A549 (cell line): ENCODE measurements at regions not wholly inside any gene's neighbourhood (a gene's known extent, or its start where the extent isn't known, plus 50 kb on each side); places are given as distances from the start of the nearest gene placed in this dataset.

Experiments
- ATAC-seq, 2 experiments: fragments of 200-7000 bp in 1 of 2; fragments of >200 bp in 1 of 2; cut with Nextera tagmentation in 1 of 2; cut with Tn5 transposase in 1 of 2; 3 replicates each; pipeline versions ENCODE4 v1.8.0 to v1.9.1; 2018 to 2020; ENCODE audit warnings: mild to moderate bottlenecking in 1 of 2, moderate library complexity in 1 of 2
- CTCF ChIA-PET: fragments of 300-600 bp; sonication (Branson Sonifier 250); formaldehyde crosslinking; extraction: SDS; loops from one replicate; lab custom pipeline; 2021; ENCODE audit warnings: antibody characterized with exemption, inconsistent platforms; lab: Yijun Ruan, JAX
- POLR2A ChIA-PET: fragments of 350-600 bp; formaldehyde crosslinking; extraction: SDS; loops from one replicate; lab custom pipeline; 2021; ENCODE audit warnings: antibody characterized with exemption, inconsistent platforms; lab: Yijun Ruan, JAX
- DNase-seq, 2 experiments: peaks; one replicate each; pipeline versions ENCODE4 v3.0.0 to v3.0.0-alpha.2; 2011 to 2016; ENCODE audit warnings: low read depth in 1 of 2, low spot score in 1 of 2
- FAIRE-seq: peaks from 2 replicates; lab custom pipeline; 2011; peaks lifted over from hg19 to GRCh38; lab: Jason Lieb, UNC
- H3K27ac ChIP-seq, 2 experiments: fragments of >200 bp; sonication (Bioruptor Twin); formaldehyde crosslinking; 3 replicates each; pipeline ENCODE4 v1.5.1; 2016 to 2017
- H3K4me1 ChIP-seq: fragments of >200 bp; sonication (Bioruptor Twin); formaldehyde crosslinking; 3 replicates; pipeline ENCODE4 v1.6.1; 2016
- H3K4me2 ChIP-seq: fragments of >200 bp; sonication (Bioruptor Twin); formaldehyde crosslinking; 3 replicates; pipeline ENCODE4 v1.6.1; 2016
- H3K4me3 ChIP-seq: fragments of >200 bp; sonication (Bioruptor Twin); formaldehyde crosslinking; 3 replicates; pipeline ENCODE4 v1.5.1; 2016
- H3K9me3 ChIP-seq: fragments of >200 bp; sonication (Bioruptor Twin); formaldehyde crosslinking; 3 replicates; pipeline ENCODE4 v1.6.1; 2016
- BHLHE40 ChIP-seq: IDR thresholded peaks from 2 replicates; pipeline ENCODE4 v1.6.1; 2012; ENCODE audit warnings: low read depth, low read length, inconsistent platforms
- CBX2 ChIP-seq: fragments of 200-600 bp; sonication (generic); IDR thresholded peaks from 2 replicates; pipeline ENCODE4 v1.6.1; 2016; ENCODE audit warnings: low read depth, mild to moderate bottlenecking, borderline replicate concordance
- CHD2 ChIP-seq: fragments of 150-350 bp; IDR thresholded peaks from 2 replicates; pipeline ENCODE4 v1.6.1; 2014; ENCODE audit warnings: low read length; ENCODE audit not compliant: partially characterized antibody
- CHD4 ChIP-seq: fragments of 200-600 bp; sonication (generic); IDR thresholded peaks from 2 replicates; pipeline ENCODE4 v1.6.1; 2016; ENCODE audit warnings: antibody characterized with exemption, mild to moderate bottlenecking, borderline replicate concordance
- EHMT2 ChIP-seq: fragments of 200-600 bp; sonication (generic); IDR thresholded peaks from 2 replicates; pipeline ENCODE4 v1.6.1; 2016; ENCODE audit warnings: antibody characterized with exemption, low read depth, mild to moderate bottlenecking, moderate library complexity
- EP300 ChIP-seq, 2 experiments: fragments of >200 bp; sonication (Bioruptor Twin); formaldehyde crosslinking; IDR thresholded peaks; 2 replicates in 1 of 2; 3 replicates in 1 of 2; pipeline ENCODE4 v1.6.1; 2016 to 2017
- ESRRA ChIP-seq: fragments of 150-350 bp; IDR thresholded peaks from 2 replicates; pipeline ENCODE4 v1.6.1; 2014; ENCODE audit warnings: mild to moderate bottlenecking, low read length, borderline replicate concordance
- FOSL2 ChIP-seq, 2 experiments: fragments of 450-650 bp in 1 of 2; fragments of >200 bp in 1 of 2; sonication (Bioruptor Twin) in 1 of 2; formaldehyde crosslinking; IDR thresholded peaks; 2 replicates each; pipeline versions ENCODE4 v1.5.0 to v1.6.1; 2016 to 2020; ENCODE audit warnings: mild to moderate bottlenecking in 1 of 2, moderate library complexity in 1 of 2
- HOXA7 ChIP-seq: fragments of 250-450 bp; sonication (Bioruptor Pico); IDR thresholded peaks from 2 replicates; pipeline ENCODE4 v1.5.0; 2020; ENCODE audit warnings: mild to moderate bottlenecking, moderate library complexity
- JUN ChIP-seq, 2 experiments: fragments of >200 bp; sonication (Bioruptor Twin); formaldehyde crosslinking; IDR thresholded peaks; 2 replicates in 1 of 2; 3 replicates in 1 of 2; pipeline ENCODE4 v1.6.1; 2016 to 2017
- JUNB ChIP-seq: fragments of >200 bp; sonication (Bioruptor Twin); formaldehyde crosslinking; IDR thresholded peaks from 2 replicates; pipeline ENCODE4 v1.6.1; 2016
- KDM1A ChIP-seq: fragments of 200-600 bp; sonication (generic); IDR thresholded peaks from 2 replicates; pipeline ENCODE4 v1.6.1; 2016; ENCODE audit warnings: low read depth, mild to moderate bottlenecking
- MYC ChIP-seq: IDR thresholded peaks from 2 replicates; pipeline ENCODE4 v1.6.1; 2012; ENCODE audit warnings: mild to moderate bottlenecking, inconsistent platforms, low read length, improper control_type of control experiment, borderline replicate concordance
- PHF8 ChIP-seq: fragments of 200-600 bp; sonication (generic); IDR thresholded peaks from 2 replicates; pipeline ENCODE4 v1.6.1; 2016; ENCODE audit warnings: low read depth, mild to moderate bottlenecking, antibody characterized with exemption, moderate library complexity, borderline replicate concordance
- RARB ChIP-seq: fragments of 250-450 bp; sonication (Bioruptor Pico); IDR thresholded peaks from 2 replicates; pipeline ENCODE4 v1.8.0; 2021; ENCODE audit warnings: mild to moderate bottlenecking, moderate library complexity
- SREBF2 ChIP-seq: fragments of 450-650 bp; IDR thresholded peaks from 2 replicates; pipeline ENCODE4 v1.6.1; 2014; ENCODE audit warnings: mild to moderate bottlenecking, moderate library complexity
- ZC3H11A ChIP-seq: fragments of 450-650 bp; IDR thresholded peaks from 2 replicates; pipeline ENCODE4 v1.6.1; 2014; ENCODE audit warnings: antibody characterized with exemption, mild to moderate bottlenecking
- WGBS: methylation state at CpG from one replicate; pipeline ENCODE4 v1.1.6; 2017; ENCODE audit errors: missing lambda C conversion rate; 5-methylcytosine and 5-hydroxymethylcytosine counted together
- TF ChIP-seq, protein P1 (sequence below): fragments of 250-450 bp; sonication (Bioruptor Pico); IDR thresholded peaks from 2 replicates; pipeline ENCODE4 v1.5.0; 2021; ENCODE audit warnings: mild to moderate bottlenecking, moderate library complexity, borderline replicate concordance
- TF ChIP-seq, protein P2 (sequence below): IDR thresholded peaks from 2 replicates; pipeline ENCODE4 v1.6.1; 2012
- TF ChIP-seq, protein P3 (sequence below): fragments of 250-450 bp; sonication (Bioruptor Pico); IDR thresholded peaks from 2 replicates; pipeline ENCODE4 v1.5.0; 2020; ENCODE audit warnings: low read depth, mild to moderate bottlenecking, moderate library complexity
- TF ChIP-seq, protein P4 (sequence below): IDR thresholded peaks from 2 replicates; pipeline ENCODE4 v1.6.1; 2012
- TF ChIP-seq, protein P5 (sequence below): fragments of 200-600 bp; sonication (generic); IDR thresholded peaks from 2 replicates; pipeline ENCODE4 v1.6.1; 2016; ENCODE audit warnings: antibody characterized with exemption, mild to moderate bottlenecking, moderate library complexity
- TF ChIP-seq, protein P6 (sequence below): fragments of 150-350 bp; IDR thresholded peaks from 2 replicates; pipeline ENCODE4 v1.6.1; 2014; ENCODE audit warnings: low read depth, mild to moderate bottlenecking, low read length

DNA sequence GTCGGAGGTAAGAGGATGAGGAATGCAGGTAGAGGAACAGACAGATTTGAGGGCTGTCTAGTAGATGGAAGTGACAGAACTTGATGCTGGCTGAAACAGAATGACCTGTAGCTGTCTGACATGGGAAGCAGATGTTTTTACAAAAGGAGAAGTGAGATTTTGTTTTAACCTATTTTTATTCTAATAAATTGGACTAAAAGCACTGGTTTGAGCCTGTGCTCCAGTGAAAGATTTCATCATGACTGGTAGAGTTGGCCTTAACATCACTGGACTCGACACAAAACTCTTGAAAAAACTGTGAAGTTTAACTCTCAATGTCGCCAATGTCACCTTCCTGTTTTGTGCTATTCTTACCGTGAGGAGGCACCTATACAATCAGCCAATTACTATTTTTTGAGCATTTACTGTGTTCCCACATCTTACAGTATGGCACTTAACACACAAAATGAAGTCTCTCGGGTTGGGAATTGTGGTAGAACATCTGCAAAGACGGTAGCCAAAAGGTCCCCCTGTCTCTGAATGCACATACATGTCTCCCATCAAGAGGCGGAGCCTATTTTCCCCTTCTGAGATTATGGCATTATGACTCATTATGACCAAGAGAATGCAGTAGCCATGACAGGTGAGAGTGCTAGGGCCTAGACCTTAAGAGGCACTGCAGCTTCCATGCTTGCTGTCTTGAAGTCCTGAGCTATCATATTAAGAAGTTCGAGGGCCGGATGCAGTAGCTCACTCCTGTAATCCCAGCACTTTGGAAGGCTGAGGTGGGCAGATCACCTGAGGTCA lies 93.2 kb downstream of the FOXF2 start:
- WGBS, result 85% methylated on average over 9 of the region's 9 CpGs
- Histone ChIP-seq H3K4me3 (no peak overlapping the region), H3K4me2 (no peak overlapping the region; the same call in 2 of the 3 replicates), H3K27ac (peak overlapping the region; percentile 69 to 86), H3K9me3 (no peaks in the 10 kb centered on the region), H3K4me1 (peaks cover 64% of the 10 kb centered on the region)
- CTCF ChIA-PET, result interaction anchor here (1.0 kb wide), 1 partner anchor 15 kb away, joined by 3 read pairs; no protein-coding TSS in a partner anchor
- TF ChIP-seq RARB (CRISPR knock-in tag), result no peak
- TF ChIP-seq, protein P1, sequence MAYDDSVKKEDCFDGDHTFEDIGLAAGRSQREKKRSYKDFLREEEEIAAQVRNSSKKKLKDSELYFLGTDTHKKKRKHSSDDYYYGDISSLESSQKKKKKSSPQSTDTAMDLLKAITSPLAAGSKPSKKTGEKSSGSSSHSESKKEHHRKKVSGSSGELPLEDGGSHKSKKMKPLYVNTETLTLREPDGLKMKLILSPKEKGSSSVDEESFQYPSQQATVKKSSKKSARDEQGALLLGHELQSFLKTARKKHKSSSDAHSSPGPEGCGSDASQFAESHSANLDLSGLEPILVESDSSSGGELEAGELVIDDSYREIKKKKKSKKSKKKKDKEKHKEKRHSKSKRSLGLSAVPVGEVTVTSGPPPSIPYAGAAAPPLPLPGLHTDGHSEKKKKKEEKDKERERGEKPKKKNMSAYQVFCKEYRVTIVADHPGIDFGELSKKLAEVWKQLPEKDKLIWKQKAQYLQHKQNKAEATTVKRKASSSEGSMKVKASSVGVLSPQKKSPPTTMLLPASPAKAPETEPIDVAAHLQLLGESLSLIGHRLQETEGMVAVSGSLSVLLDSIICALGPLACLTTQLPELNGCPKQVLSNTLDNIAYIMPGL, result no peak
- TF ChIP-seq SREBF2, result no peak
- no peak for TF ChIP-seq EHMT2
- DNase-seq, result no peak
- ATAC-seq, result no peak
- FAIRE-seq, result no peak
- POLR2A ChIA-PET, result no interaction called here

DNA sequence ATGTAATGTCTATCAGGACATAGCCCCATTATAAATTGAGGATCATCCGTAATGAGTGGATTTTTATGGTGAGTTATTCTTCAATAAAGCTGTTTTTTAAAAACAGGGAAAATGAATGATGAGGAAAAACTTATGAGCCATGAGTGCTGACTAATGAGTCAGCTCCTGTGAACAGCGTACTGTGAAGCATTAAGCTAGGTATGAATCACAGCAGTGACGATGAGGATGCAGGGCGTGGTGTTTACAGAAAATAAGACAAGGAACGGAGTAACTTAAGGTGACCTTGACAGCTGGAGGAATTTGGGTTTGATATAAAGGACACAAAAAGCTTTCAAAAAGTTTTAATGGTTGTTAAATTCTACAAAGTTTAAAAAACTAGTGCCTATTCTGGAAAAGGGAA lies 96.3 kb downstream of the FOXF2 start:
- Histone ChIP-seq H3K4me2 (peak overlapping the region; percentile 70), H3K4me1 (peaks cover 44% of the 10 kb centered on the region), H3K4me3 (no peak overlapping the region), H3K9me3 (no peaks in the 10 kb centered on the region), H3K27ac (peak overlapping the region; percentile 78 to 89)
- DNase-seq, result peak; percentile 75 to 80
- CTCF ChIA-PET, result interaction anchor here (0.5 to 2.5 kb wide), 5 partner anchors 9 to 1210 kb away, joined by 3 to 9 read pairs (median 5); no protein-coding TSS in a partner anchor
- peak; percentile 81 to 90 for ATAC-seq
- 0% methylated on average over 5 of the region's 5 CpGs for WGBS
- FAIRE-seq, result no peak
- POLR2A ChIA-PET, result interaction anchor here (1.2 kb wide), 1 partner anchor 8 kb away, joined by 5 read pairs; no protein-coding TSS in a partner anchor
- TF ChIP-seq HOXA7 (CRISPR knock-in tag) (no peak), KDM1A (no peak), CHD2 (no peak), CBX2 (no peak), PHF8 (no peak), EP300 (IDR thresholded peaks at IDR 0.05) (no peak; a peak in 1 of 5 replicates), SREBF2 (no peak), ZC3H11A (no peak), MYC (no peak), JUN (IDR thresholded peaks at IDR 0.05) (peak in 1 of 2 experiments; percentile 34; a peak in 1 of 5 replicates), EHMT2 (no peak), BHLHE40 (no peak), FOSL2 (IDR thresholded peaks at IDR 0.05) (peak; percentile 69), FOSL2 (CRISPR knock-in tag; IDR thresholded peaks at IDR 0.05) (peak; percentile 86), ESRRA (peak; percentile 91), CHD4 (no peak), JUNB (peak; percentile 58)
- TF ChIP-seq, protein P2, sequence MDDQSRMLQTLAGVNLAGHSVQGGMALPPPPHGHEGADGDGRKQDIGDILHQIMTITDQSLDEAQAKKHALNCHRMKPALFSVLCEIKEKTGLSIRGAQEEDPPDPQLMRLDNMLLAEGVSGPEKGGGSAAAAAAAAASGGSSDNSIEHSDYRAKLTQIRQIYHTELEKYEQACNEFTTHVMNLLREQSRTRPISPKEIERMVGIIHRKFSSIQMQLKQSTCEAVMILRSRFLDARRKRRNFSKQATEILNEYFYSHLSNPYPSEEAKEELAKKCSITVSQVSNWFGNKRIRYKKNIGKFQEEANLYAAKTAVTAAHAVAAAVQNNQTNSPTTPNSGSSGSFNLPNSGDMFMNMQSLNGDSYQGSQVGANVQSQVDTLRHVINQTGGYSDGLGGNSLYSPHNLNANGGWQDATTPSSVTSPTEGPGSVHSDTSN, result no peak
- TF ChIP-seq, protein P3, sequence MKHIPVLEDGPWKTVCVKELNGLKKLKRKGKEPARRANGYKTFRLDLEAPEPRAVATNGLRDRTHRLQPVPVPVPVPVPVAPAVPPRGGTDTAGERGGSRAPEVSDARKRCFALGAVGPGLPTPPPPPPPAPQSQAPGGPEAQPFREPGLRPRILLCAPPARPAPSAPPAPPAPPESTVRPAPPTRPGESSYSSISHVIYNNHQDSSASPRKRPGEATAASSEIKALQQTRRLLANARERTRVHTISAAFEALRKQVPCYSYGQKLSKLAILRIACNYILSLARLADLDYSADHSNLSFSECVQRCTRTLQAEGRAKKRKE (CRISPR knock-in tag), result 0 out of 2 replicates have a peak, but pooled peaks have one; percentile 12
- TF ChIP-seq, protein P4, sequence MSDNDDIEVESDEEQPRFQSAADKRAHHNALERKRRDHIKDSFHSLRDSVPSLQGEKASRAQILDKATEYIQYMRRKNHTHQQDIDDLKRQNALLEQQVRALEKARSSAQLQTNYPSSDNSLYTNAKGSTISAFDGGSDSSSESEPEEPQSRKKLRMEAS, result 0 out of 2 replicates have a peak, but pooled peaks have one; percentile 30
- TF ChIP-seq, protein P5, sequence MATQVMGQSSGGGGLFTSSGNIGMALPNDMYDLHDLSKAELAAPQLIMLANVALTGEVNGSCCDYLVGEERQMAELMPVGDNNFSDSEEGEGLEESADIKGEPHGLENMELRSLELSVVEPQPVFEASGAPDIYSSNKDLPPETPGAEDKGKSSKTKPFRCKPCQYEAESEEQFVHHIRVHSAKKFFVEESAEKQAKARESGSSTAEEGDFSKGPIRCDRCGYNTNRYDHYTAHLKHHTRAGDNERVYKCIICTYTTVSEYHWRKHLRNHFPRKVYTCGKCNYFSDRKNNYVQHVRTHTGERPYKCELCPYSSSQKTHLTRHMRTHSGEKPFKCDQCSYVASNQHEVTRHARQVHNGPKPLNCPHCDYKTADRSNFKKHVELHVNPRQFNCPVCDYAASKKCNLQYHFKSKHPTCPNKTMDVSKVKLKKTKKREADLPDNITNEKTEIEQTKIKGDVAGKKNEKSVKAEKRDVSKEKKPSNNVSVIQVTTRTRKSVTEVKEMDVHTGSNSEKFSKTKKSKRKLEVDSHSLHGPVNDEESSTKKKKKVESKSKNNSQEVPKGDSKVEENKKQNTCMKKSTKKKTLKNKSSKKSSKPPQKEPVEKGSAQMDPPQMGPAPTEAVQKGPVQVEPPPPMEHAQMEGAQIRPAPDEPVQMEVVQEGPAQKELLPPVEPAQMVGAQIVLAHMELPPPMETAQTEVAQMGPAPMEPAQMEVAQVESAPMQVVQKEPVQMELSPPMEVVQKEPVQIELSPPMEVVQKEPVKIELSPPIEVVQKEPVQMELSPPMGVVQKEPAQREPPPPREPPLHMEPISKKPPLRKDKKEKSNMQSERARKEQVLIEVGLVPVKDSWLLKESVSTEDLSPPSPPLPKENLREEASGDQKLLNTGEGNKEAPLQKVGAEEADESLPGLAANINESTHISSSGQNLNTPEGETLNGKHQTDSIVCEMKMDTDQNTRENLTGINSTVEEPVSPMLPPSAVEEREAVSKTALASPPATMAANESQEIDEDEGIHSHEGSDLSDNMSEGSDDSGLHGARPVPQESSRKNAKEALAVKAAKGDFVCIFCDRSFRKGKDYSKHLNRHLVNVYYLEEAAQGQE, result no peak
- TF ChIP-seq, protein P6, sequence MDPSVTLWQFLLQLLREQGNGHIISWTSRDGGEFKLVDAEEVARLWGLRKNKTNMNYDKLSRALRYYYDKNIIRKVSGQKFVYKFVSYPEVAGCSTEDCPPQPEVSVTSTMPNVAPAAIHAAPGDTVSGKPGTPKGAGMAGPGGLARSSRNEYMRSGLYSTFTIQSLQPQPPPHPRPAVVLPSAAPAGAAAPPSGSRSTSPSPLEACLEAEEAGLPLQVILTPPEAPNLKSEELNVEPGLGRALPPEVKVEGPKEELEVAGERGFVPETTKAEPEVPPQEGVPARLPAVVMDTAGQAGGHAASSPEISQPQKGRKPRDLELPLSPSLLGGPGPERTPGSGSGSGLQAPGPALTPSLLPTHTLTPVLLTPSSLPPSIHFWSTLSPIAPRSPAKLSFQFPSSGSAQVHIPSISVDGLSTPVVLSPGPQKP, result no peak
- TF ChIP-seq, protein P1, result no peak
